Fibroblast of skin of left quadriceps (primary cell): ENCODE measurements at regions not wholly inside any gene's neighbourhood (a gene's known extent, or its start where the extent isn't known, plus 50 kb on each side); places are given as distances from the start of the nearest gene placed in this dataset.

Source experiments
- DNase-seq, 2 experiments: peaks; one replicate each; pipeline ENCODE4 v3.0.0-alpha.2; 2013; ENCODE audit warnings: low read depth in 2 of 2

- DNase-seq = no peak
Measured at GRCh38 chr6:1065986-1066385, 245.9 kb upstream of the FOXQ1 start.

DNA sequence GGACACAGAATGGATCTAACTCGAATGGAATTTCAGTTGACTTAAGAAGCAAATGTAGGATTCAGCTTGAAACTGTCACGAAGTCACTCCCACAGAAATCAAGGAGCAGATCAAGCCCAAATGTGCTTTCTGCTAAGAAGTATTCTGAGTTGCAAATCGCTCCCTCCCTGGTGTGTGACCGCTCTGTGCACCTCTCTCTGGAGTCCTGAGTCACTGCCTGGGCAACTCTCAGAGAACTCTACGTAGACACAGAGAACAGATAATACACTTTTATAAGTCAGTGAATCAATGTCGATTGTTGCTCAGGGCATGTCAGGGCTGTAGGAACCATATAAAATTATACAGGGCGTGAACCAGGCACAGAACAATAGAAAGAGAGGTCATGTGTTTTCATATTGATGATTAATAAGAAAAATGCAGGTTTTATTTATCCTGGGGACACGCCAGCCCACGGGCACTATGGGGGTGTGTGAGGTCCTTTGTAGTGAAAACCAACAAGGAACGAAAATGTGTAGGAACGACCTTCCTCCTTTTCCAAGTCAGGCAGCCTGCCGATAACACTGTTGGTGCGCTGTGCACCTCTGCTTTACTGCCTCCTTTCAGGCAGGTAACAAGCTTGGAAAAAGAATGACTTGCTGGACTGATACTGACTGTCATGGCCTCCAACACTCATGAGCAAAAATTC, 248.1 kb upstream of the FOXQ1 start:
- DNase-seq = no peak

DNA sequence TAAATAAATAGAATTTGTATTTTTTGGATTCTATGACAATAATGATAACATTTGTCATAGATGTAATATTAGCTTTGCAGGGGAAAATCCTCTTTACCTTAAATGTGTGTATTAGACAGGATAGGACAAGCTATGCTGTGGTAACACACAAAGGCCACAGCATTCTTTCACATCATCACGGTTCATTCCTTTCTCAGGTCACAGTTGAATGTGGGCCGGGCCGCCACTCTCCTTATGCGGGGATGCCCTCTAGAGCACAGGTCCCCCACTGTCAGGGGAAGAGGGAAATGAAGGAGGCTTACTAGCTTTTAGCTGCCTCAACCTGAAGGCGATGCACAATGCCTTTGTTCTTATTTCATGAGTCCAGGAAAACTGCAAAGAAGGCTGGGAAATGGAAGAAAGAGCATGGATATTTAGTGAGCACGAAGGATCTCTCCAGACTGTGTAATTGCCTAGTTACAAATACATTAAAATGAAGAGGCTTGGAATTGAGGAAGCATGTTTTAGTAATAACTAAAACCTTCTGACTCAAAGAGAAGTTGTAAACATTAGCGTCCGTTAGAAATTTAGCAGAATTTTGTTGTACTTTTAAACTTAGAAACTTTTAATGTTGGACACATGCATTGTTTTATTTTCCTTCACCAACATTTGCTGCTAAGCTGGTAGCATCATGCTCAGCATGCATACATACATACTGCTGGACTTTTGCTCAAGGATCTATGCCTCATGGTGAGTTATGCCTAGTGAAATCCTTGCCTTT, 248.9 kb upstream of the FOXQ1 start:
- no peak for DNase-seq

GRCh38 chr6:1059596-1059995, 252.3 kb upstream of the FOXQ1 start:
- no peak for DNase-seq

GRCh38 chr6:1057490-1058135, 254.3 kb upstream of the FOXQ1 start:
- DNase-seq = no peak

GRCh38 chr6:1055015-1055921, 256.6 kb upstream of the FOXQ1 start:
- DNase-seq = no peak

DNA sequence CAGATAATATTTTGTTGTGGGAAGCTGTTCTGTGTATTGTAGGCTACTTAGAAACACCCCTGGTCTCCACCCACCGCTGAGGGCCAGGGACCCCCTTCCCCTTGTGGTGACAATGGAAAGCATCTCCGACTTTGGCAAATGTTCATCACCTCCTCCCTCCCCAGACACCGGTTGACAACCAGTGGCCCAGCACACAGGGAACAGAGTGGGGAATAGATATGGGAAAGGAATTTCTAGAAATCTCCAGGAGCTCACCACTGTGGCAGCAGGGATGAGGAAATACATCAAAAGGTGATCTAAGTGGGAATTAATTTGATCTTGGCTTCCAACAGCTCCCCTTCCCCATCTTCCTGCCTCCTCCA, 257.3 kb upstream of the FOXQ1 start:
- DNase-seq = no peak

DNA sequence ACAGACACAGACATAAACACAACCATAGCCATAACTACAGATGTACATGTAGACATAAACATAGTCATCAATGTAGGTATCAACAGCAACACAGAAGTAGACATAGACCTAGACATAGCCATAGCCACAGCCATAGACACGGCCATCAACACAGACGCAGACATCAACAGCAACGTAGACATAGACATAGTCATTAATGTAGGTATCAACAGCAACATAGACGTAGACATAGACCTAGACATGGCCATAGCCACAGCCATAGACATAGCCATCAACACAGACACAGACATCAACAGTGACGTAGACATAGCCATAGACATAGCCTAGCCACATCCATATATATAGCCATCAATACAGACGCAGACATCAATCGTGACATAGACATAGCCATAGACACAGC, 258.3 kb upstream of the FOXQ1 start:
- no peak for DNase-seq

DNA sequence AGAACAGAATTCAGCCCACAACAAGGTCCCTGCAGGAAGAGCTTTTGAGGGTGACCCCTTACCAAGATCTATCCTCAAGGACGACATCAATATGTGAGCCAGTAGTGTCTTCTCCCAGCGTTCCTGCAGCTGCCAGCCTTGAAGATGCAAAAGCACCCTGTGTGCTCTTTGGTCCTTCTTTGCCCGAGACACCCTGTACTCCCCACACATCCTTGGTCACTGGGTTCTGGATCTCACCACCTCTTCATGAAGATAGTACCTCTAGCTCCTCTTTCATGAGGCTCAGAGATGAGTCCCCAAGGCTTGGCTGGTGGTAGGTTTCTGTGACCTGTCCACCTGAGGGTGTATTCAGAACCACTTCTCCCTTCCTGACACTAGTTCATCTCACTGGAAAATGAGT, 259.6 kb upstream of the FOXQ1 start:
- DNase-seq = no peak

DNA sequence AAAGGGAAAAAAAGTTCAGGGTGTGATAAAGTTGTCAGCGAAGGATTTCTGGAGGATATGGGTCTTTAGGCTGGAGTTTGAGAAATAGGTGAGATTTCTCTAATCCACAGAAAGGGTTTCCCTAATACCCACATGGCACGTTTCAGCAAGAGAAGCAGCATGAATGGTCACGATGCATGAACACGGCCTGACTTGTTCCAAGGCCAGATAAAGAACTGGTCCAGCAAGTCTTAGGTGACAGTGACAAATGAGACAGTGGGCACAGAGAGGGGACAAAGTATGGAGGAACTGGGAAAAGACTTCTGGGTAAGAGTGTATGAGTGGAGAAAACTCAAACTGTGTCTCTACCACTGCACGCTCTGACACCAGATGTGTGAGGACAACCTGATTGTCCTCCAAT, 262.0 kb upstream of the FOXQ1 start:
- DNase-seq = no peak

DNA sequence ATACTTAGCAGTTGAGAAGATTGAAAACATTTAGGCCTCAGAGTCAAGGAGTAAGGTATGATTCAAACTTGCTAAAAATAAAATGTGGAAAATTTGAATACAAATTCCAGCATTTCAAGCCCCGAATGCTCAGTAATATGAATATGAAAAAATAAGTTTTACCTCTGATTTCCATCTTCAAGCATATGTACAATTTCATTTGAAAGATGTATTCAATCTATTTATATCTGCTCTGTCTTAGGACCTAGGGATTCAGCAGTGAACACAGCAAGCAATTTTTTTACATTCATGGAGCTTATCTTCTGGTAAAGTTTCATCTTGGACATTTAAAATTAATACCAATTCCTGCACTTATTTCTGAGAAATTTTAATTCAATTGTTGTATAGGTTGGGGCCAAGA, 262.7 kb upstream of the FOXQ1 start:
- no peak for DNase-seq

DNA sequence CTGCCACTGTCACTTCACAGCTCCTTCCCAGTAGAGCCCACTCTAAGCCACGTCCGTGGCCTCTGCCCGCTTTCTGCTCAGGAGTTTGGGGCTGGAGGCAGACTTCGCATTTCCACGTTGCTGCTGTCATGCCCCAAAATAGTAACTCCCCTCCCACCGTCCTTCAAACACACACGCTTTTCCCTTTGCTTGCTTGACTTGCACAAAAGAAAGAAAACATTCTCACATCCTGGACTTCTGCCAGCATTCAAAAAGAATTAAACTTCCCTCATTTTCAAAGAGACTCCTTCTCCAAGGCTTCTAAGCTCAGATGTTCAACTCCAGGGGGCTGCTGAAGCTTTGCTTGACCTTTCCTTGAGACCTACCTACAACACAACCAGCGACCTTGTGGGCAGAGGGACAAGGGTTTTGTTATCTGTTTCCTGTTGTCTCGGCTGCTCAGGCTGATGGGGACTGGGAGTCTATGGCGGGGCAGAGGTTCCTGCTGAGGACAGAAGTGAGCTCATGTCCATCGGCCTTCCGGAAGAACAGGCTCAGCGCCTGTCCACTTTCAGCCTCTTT, 263.8 kb upstream of the FOXQ1 start:
- DNase-seq = no peak

GRCh38 chr6:1045239-1045638, 266.7 kb upstream of the FOXQ1 start:
- DNase-seq = no peak

GRCh38 chr6:1044040-1044836, 267.7 kb upstream of the FOXQ1 start:
- DNase-seq = no peak

DNA sequence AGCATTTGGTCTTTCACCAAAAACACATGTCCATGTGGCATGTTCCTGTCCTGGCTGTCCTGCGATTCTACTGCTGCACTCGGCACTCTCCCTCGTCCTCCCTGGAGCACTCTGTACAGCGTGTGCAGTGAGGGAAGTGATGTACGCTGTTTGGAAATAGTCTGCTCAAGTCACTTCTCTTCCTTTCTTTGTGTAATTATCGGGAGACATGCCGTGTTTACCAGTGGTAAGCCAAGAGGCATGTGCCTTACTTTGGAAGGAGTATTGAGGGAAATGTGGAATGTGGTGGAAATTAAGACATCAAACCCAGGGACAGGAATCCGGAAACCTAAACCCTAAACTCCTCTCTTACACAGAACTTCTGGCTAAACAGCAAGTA, 268.5 kb upstream of the FOXQ1 start:
- DNase-seq = peak; percentile 48 to 49

DNA sequence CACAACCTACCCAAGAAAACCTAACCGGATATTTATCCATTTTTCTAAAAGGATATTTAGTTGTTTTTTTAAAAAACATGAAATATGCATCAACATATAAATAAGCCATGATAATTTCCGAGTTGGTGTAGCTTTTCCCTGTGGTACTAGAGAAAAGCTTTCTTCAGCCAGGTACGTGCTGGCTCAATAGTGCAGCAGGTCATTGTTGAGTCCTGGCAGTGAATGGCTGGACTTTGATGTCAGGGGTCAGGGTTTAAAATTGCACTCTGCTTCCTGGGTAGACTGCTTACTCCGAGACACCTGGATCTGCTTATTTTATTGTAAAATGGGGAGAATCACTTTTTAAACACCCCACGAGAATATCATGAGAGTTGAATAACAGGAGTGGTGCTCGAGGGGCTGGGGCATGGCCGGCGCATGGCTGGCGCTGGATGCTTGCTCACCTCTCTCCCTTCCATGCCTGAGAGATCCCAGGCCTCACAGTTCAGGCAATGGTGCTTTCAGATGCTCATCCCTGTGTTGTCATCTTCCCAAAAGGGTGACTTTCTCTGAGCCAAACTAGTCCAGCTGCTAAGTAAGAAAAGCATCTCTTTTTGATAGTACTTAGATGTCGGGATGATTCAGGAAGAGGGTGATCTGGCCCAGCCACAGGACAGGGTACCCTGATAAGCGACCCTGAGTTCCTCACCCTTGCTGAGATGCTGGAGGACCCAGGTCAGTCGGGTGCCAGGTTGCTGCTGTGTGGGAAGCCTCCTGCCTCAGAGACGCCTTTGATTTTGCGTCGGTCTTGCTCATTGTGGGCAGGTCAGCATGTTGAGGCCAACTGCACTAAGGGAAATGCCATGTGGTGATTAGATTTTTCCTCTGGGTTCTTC, 269.1 kb upstream of the FOXQ1 start:
- no peak for DNase-seq

DNA sequence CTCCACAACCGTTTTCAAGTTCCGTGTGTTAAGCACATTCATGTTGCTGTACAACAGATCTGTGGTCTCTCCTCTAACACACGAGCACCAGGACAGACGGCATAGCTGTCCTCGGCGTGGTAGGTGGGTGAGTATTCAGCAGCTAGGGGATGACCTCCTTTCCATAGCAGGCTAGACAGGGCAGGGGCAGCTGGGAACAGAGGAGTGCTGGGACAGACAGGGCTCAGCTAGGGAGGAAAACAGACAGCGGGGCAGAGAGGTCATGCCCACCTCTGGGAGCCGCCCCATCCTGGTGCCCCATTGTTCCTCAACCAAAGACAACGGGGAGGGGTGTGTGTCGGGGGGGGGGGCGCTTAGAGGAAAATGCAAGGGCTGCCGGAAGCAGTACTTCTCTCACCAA, 271.5 kb upstream of the FOXQ1 start:
- no peak for DNase-seq

- no peak for DNase-seq
Measured at GRCh38 chr6:1039746-1040145, 272.2 kb upstream of the FOXQ1 start.

DNA sequence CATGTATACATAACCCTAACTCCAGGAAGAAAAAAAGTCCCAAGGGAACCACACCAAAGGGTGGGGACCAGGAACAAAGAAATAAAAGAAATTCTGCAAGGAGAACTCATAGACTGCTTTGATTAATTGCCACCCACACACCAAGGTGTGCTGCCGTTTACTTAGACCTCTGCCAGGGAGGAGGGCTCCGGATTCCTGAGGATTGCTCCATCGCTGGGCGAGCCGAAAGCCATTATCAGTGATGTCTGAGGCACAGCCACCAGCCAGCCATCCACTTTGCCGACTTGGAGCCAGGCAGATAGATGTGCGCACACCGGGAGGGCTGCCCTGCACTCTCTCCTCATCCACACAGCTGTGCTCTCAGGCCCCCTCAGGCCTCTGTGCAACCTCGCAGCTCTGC, 272.7 kb upstream of the FOXQ1 start:
- no peak for DNase-seq
